ENCODE measurements at regions not wholly inside any gene's neighbourhood (a gene's known extent, or its start where the extent isn't known, plus 50 kb on each side); places are given as distances from the start of the nearest gene placed in this dataset.
"Not testable (repeated sequence)": the region's sequence is repeated elsewhere in the genome, so short reads cannot be mapped to it uniquely, and the experiment has no call there.

GRCh38 chr14:55849833-55850232, 268.4 kb upstream of the PELI2 start:
- DNase-seq: no peak

GRCh38 chr14:55850825-55851241, 267.4 kb upstream of the PELI2 start:
- DNase-seq: no peak

DNA sequence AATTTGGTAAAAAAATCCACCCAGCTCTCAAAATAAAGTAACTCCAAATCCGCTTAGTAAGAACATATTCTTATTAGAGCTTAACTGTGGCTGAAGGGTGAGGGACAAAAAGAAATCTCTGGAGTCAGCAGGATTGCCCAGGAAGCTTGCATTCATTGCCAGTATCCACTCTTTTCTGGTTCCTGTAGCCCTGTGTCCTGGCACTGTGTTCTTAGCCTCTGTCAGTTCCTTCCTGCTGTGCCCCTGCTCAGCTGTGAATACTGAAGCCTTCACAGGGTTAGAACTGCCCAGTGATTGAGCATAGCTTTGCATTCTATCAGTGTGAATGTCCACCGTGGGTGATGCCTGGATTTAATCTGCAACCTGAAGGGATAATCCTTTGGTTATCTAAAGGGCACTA, 266.9 kb upstream of the PELI2 start:
- no peak for DNase-seq

GRCh38 chr14:55851961-55852360, 266.2 kb upstream of the PELI2 start:
- no peak for DNase-seq

DNA sequence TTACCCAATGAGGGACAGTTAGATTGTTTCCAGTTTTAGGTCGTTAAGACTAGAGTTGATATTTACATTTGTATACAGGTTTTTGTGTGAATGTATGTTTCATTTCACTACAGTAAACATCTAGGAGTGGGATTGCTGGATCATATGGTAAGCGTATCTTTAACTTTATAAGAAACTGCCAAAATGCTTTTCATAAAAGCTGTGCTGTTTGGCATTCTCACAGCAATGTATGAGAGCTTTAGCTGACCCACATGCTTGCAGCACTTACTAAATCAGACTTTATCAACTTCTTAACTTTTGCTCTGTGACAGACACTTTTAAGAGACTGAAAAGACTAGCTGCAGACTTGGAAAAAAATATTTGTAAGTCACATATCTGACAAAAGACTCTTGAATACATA, 262.5 kb upstream of the PELI2 start:
- DNase-seq: no peak

DNA sequence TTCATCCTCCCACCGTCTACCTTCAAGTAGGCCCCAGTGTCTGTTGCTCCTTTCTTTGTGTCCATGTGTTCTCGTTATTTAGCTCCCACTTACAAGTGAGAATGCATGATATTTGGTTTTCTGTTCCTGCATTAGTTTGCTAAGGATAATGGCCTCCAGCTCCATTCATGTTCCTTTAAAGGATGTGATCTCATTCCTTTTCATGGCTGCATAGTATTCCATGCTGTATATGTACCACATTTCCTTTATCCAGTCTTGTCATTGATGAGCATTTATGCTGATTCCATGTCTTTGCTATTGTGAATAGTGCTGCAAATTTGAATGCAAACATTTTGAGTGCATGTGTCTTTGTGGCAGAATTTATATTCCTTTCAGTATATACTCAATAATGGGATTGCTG, 259.6 kb upstream of the PELI2 start:
- no peak for DNase-seq

- not testable (repeated sequence) for DNase-seq
These were observed 256.6 kb upstream of the PELI2 start for GRCh38 chr14:55861561-55861960.

DNA sequence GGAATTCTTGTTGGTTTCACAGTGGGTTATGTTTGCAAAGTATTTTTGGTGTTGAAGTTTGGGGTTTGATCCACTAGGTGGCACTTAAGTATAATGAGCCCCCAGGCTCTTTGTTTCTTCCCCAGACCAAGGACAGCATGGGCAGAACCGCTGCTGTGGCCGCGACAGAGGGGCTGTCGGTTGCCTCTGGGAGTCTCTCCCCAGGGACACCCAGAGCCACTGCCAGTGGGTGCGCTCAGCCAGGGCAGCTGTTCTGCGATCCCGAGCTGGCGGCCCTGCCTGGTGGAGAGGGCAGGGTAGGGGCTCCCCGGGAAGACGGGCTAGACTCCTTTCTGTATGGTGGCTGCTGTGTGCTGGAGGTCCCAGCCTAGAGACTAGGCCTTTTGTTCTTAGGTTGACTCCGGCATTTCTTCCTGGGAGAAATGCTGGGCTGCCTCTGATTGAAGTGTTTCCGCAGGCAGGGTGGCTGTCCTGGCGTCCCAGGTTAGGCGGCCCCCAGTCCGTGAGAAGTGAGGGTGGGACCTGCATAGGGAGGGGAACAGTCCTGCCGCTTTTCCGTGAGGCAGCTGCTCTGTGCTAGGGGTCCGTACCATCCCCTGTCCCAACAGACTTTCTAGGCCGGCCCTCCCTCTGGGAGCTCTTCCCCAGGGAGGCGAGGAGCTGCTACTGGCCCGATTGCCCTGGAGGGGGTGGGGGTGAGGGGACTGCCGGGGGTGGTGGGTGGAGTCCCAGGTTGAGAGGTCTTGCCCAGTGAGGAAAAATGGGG, 253.1 kb upstream of the PELI2 start:
- no peak for DNase-seq

DNA sequence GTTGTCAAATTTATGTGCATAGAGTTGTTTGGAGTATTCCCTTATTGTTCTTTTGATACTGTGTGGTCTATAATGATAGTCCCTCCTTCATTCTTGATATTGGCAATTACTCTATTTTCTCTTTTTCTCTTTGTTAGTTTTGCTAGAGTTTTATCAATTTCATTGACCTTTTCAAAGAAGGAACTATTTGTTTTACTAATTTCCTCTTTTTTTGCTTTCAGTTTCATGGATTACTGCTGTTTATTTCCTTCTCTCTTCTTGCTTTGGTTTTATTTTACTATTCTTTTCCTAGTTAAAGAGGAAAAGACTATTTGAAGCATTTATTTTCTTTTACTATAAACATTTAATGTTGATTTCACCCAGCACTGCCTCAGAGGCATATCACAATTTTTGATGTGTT, 250.9 kb upstream of the PELI2 start:
- no peak for DNase-seq

DNA sequence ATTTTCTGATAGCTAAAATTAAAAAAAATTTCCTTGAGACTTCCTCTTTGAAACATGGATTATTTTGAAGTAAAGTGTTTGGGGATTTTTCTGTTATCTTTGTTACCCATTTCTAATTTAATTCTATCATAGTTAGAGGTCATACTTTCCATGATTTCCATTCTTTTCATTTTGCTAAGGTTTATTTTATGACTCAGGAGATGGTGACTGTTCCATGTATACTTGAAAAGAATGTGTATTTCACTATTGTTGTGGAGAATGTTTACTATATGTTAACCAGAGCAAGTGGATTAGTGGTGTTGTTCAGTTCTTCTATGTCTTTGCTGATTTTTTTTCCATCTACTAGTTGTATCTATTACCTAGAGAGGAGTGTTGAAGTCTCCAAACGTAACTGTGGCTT, 250.5 kb upstream of the PELI2 start:
- no peak for DNase-seq

DNA sequence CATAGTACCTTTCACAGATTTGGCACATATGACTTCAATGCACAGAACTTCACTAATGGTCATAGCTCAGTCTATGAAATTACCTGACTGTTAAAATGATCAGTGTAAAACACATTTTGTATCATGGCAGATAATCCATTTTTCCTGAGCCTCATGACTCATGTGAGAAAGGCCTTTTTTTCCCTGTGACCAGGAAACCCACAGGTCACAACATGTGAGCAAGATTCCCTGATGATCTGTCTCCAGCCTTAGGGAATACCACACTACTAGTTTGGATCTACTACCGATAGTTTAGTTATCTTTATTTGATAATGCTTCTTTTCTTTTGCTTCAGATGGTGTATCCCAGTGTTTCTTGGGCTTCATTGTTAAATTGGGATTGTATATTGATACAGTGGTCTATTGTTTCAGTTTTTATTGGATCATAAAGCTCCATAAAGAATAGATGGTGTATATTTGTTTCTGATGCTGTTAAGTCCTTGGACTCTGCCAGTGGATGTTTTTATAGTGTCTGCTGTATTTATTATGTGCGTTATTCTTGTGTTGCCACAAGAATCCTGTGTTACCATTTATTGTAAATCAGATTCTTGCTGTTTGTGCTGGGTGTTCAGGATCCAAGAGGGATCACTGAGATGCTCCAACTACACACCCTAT, 248.7 kb upstream of the PELI2 start:
- no peak for DNase-seq

DNA sequence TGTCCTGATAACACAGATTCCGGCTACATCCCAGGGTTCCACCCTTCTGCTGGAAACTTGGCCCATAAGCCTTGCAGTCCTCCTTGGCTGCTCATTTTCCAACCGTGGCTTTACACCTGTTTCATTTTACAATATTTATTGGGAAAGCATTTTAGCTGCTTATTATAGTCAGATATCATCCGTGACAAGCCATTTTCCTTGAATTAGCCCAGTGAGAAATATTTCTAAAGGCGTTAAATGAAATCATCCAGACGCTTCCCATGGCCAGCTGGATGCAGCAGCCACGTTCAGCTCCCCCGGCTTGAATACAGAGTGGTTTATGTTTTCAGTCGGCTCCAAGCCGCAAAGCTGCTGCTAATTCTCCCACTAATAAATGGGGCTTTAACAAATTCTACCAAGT, 245.0 kb upstream of the PELI2 start:
- no peak for DNase-seq

- DNase-seq: no peak
These were observed 243.4 kb upstream of the PELI2 start for GRCh38 chr14:55874785-55875184.

DNA sequence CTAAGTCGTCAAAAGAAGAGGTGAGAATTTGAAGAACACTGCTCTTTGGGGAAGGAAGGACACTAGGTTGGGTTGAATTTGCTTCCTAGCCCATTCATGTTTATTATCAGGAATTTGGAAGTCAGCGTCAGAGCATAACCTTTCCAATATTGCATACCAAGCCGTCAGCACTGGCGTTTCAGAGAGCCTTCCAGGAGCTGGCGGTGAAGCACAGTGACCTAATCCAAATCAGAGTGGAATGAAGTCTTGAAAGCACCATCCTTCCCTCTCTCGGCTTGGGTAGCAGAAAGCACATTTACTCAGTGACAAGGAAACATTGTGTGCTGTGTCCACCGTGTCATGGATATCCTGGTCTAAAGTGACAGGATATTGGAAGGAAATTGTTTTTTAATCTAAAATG, 240.3 kb upstream of the PELI2 start:
- DNase-seq: no peak

DNA sequence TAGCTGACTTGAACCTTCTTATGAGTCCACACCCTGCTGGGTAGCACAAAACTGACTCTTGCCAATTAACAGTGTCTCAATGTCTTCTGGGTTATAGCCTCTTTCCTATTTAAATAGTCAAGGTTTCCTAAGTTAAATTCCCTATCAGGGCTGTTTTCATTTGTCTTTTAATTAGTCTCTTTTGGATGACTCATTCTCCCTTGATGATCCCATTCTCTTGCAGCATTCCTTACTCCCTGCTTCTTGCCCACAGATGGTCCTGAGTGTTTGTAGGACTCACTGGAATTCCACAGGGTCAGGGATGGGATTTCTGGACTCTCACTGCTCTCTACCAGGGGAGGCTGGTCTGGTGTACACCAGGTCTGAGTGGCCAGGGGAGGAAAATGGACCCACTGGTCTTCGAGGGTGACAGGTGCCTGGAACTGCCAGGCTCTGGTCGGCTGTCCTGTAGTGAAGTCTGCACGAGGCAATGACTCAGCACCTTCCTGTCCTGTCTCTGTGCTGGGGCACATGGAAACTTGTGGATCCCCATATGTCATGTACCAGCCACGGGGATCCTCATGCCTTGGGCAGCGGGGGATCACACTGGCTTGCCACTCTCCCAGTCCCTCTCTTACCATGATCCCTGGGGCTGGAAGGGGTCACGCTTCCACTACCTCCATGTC, 236.5 kb upstream of the PELI2 start:
- no peak for DNase-seq

DNA sequence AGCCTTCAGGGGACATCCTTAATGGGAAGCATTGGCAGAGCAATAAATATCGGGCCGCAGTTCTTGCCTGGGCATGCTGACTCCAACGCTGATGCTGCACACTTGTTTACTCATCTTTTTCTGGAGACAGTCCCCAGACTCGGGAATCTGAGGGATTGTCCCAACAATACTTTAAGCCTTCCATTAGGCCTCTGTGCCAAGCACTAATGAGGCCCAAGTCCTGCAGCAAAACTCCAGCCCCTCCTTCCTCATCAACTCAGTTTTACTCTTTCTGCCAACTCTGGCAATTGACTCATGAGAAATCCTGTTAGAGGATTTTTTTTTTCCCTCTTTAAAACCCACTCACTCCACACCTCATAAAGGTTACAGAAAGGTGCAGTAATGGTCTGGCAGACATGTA, 233.4 kb upstream of the PELI2 start:
- no peak for DNase-seq

DNA sequence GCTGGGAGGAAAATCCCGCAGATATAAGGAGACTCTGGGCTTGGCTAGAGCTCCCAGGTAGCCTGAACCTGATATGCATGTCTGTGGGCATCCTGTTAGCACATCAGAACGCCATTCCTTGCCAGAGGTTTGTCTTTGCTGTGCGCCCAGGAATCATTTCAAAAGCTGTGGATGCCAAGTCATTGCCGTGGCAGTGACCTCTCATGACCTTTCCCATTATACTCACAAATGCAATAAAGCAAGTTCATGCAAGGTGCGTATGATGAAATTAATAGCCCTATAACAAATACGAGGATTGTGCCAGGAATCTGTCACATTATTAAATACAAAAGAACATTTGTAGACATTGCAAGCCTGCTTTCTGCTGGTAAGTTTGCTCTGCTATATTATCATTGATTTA, 229.1 kb upstream of the PELI2 start:
- no peak for DNase-seq

- no peak for DNase-seq
These were observed 226.5 kb upstream of the PELI2 start for GRCh38 chr14:55891692-55892091.

GRCh38 chr14:55892906-55893305, 225.3 kb upstream of the PELI2 start:
- no peak for DNase-seq

DNA sequence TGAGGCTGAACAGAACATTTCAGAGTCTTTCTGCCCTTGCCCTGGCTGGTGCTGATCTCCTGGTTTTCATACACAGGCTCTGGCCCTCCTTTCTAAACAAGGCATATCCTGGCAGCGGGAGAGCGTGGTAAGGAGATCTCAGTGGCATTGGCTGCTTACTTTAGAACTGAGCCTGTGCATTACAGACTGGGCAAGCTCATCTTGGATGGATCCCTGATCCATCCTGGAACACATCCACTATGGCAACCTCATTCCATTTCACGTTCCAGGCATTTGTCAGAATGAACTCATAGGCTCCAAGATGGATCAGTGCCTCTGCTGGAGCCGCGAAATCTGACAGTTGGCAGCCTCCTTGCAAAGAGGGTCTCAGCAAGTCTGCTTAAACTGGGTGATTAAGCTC, 224.5 kb upstream of the PELI2 start:
- DNase-seq: no peak

GRCh38 chr14:55897031-55897430, 221.2 kb upstream of the PELI2 start:
- DNase-seq: no peak

DNA sequence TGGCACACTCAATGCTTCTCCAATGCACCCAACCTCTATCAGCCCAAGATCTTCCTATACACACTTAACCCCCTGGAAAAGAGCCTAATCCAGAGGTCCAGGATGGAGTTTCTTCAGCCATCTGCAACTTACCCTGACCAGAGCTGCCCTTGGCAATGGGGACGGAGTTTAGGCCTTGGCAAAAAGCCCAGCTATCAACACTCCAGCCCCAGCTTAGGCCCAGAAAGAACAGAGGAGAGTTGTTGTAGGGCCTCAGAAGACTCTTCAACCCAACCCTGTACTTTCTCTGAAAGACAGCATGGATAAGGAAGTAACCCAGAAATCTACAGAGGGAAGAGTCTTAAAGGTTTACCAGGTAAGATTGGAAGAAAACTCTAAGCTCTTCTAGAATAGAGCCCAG, 219.3 kb upstream of the PELI2 start:
- no peak for DNase-seq

GRCh38 chr14:55899531-55899930, 218.7 kb upstream of the PELI2 start:
- no peak for DNase-seq

DNA sequence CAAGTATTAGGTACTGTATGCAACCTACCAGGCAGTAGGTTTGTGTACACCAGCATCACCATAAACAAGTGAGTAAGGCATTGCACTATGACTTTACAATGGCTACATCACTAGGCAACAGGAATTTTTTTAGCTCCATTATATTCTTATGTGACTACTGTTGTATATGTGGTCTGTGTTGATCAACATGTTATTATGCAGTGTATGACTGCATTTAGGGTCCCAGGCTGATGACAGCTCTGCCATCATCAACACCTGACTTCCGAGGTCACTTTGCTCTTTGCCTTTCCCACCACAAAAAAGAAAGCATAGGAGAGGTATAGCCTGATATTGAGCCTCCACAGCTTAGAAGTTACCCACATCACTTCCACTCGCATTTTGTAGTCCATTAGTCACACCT, 217.5 kb upstream of the PELI2 start:
- DNase-seq: no peak
